GM21447 (cell line): ENCODE measurements at regions not wholly inside any gene's neighbourhood (a gene's known extent, or its start where the extent isn't known, plus 50 kb on each side); places are given as distances from the start of the nearest gene placed in this dataset.

Experiments
- ATAC-seq: cut with Tn5 transposase; IDR thresholded peaks from one replicate; pipeline ENCODE4 v1.9.1; 2021; ENCODE audit not compliant: unreplicated experiment

- no peak for ATAC-seq
These were observed 290.2 kb upstream of the FLRT2 start for GRCh38 chr14:85239791-85240190.

DNA sequence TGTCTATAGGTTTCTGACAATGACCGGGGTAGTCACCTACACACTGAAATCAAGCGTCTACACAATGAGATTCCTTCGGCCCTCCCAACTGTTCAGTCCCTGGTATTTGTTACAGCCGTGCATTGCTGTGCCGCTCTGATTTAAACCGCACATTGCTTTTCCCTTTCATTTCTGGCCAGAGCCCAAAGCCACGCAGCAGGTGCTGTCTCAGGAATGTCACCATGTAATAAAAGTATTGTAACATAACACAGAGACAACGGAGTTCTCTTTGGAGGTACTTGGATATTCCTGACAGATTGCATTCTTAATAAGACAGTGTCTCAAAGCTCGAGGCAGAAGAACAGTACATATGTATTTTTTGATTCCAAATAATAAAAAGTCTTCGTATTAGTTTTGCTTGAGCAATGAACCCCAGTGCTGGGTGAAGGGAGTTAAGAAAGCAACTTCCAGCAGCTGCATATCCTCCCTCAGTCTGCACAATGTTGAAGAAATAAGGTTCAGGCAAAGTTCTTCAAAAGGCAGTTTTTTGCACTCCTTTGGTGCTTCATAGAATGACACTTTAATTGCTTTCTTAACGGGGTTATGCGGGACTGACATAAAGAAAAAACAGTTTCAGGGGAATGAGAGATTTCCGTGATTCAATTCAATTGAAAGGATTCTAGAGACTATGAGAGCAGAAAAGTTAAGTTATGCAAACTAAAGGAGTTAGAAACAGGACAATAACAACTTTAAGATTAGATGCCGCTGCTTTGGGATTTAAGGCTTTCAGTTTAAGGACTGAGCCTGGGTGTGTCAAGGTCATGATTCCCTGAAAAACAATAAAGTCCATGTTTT lies 288.7 kb upstream of the FLRT2 start:
- ATAC-seq: no peak

- ATAC-seq: no peak
These were observed 287.3 kb upstream of the FLRT2 start for GRCh38 chr14:85242666-85243065.

GRCh38 chr14:85243321-85243720 lies 286.6 kb upstream of the FLRT2 start:
- no peak for ATAC-seq

DNA sequence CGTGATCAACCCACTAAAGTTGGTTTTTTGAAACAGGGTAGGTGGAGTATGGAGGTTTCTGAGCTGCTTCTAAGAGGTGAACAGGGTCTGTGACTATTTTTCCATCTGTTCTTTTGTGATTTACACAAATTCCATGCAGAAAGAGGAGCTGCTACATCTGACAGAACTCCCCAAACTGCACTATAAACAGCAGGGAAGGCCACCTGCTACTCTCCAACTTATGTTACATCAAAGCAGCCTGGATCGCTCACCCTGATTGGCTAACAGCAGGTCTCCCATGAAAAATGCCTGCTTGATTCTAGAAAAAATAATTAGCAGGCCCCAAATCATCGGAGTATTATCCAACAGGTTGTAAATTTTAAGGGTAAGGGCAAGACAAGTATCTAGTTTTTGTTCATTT lies 282.9 kb upstream of the FLRT2 start:
- no peak for ATAC-seq

DNA sequence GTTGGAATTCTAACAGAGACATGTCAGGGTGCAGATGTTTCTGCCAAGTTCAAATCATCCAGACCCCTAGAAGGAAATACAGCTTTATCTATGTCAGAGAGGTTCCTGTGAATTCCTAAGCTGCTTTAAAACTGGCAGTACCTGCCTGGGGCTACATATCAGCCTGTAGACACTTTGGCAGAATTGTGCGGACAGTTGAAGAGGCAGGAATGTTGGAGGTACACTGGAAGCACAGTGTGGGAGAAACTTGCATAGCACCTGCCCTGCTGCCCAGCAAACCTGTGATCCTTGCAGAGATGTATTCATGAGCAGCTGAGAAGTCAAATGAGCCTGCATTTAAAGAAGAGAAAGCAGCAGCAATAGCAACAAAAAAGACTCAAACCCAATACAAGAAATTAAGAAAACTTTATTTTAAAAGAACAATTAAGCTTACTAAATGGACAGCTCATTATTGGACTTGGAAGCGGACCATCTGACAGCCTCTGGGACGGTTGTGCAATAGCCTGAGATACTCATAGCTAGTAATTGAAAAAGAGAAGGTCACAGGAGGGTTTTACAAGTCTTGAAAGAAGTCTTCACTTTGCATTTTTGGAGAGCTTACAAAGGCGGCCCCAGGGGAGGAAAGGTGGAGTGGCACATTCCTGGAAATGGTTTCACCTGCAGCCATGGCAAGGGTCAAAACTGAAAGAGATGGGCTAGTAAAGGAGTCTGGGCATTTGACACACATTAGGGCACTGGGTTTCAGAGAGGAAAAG lies 280.9 kb upstream of the FLRT2 start:
- no peak for ATAC-seq

DNA sequence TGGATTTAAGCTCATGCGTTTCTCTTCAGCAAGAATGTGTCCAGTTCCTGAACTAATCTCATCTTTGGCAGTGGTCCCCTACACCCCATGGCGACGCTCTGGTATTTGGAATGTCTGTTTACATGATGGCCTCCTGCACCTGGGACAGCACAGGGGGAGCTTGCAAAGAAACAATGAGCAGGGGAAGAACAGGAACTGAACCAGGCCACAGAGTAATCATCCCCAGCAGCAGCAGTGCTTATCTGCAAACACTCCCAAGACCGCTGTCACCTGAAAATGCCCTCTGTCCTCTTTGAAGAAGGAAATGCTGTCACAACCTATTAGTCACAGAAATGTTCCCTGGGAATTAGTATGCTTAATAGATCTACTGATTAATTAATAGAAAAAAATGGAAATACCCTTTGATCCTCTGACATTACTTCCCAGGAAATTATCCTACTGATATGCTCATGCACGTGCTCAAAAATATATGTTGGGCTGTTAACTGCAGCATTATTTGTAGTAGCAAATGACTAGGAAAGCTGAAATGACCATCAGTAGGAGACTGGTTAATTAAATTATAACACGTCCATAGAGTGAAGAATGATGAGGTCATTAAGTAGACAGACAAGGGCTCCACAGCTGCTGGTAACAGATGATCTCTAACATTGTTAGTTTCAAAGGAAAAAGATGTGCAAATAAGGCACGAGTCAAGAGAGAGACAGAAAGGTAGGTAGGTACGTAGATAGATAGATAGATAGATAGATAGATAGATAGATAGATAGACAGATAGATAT lies 279.3 kb upstream of the FLRT2 start:
- no peak for ATAC-seq

DNA sequence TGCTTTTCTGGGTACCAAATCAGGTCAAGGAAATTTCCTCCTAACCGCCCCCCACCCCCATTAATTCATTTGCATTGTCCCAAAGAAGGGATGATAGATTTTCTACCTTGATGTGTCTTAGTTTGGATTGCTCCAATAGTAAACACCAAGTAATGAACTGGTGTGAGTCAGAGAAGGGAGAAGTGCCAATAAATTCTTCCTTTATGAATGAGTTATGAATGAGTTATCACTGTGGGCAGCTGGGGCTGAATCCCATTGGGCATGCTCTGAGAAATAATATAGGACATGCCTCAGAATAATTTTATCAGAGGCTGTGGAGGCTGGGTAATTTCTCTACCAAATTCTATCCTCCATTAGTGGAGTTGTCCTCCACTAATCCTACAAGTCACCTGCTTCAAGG lies 277.9 kb upstream of the FLRT2 start:
- ATAC-seq: no peak

GRCh38 chr14:85254711-85255110 lies 275.2 kb upstream of the FLRT2 start:
- ATAC-seq: no peak

DNA sequence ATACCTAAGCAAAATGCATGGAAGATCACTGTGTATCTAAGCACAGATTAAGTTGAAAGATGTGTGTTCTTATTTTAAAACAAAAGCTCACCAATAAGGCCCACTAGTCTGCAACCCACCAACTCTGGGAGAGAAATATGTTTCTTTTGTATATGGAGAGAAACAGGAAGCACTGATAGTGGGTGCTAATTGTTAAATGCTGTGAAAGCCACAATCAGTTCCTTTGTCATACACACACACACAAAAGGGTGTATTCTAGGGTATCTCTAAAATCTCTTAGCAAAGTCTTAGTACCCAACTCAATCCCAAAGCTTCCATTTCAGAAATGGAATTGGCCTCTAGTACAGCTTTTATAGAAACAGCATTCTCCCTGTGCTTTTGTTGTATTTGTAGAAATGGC lies 272.7 kb upstream of the FLRT2 start:
- no peak for ATAC-seq

DNA sequence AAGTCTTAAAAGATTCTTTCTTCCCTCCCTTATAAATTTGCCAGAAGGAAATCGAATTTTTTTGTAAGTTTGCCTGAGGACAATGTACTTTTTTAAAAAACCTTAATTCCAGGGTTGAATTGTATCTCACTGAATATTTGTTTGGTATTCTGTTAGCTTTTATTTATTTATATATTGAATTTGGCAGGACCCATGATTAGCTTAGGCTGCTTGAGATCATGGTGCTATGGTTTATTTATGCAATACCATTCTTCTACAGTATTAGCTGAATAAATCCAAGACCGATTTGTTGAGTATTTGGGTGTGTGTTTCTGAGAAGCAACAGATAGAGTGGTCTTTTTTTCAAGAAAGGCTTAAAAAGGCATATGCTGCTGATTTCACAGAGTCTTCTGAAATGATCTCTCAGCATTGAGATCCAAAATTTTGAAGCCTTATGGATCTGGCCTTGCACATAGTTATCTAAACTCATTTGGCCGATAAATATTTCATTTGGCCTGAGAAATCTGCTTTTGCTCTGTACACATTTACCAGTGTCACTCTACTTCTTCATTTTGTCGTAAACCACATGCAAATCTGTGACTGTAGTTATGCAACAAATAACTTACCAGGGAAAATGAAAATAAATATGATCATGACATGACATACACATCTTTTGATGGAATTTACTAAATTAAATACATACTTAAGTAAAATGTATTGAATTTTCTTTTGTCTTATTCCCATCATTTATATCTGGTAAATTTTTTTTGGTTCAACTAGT lies 265.8 kb upstream of the FLRT2 start:
- ATAC-seq: no peak

DNA sequence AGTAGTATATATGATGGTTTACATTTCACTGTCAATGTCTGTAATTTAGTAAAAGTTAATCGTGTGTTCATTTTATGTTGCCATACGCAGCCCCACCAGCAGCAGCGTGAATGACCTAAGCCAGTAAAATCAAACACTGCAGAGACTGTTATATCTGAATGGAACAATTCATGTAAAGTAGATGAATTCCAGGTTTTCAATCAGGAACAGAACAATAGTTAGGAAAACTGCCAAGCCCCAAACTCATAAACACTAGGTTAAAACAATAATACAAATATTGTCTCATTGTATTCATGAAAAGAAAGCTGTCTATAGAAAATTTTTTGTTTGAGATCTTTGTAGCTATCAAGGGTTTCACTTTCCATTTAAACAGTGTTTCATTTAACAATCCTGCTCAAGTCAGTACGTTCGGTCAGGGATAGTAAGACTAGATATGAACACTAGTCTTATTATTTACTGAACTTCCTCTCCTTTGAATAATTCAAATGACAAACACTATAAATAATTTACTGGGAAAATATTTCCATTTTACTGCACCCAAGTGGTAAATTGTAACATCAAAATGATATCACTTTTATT lies 256.8 kb upstream of the FLRT2 start:
- no peak for ATAC-seq

- ATAC-seq: no peak
These were observed 256.0 kb upstream of the FLRT2 start for GRCh38 chr14:85273952-85274351.

GRCh38 chr14:85276161-85276978 lies 253.6 kb upstream of the FLRT2 start:
- no peak for ATAC-seq

DNA sequence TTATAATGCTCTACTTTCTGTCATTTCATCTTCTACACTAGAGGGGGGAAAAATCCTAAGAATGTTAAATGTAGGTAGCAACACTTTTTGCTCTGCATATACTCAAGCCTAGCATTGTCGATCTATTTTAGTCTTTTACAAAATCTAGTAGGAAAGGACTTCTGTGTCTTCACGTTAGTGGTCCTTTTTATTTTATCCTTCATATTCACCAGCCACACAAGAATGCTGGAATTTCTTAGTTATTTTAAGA lies 253.0 kb upstream of the FLRT2 start:
- ATAC-seq: no peak

- no peak for ATAC-seq
These were observed 250.5 kb upstream of the FLRT2 start for GRCh38 chr14:85279407-85279806.

DNA sequence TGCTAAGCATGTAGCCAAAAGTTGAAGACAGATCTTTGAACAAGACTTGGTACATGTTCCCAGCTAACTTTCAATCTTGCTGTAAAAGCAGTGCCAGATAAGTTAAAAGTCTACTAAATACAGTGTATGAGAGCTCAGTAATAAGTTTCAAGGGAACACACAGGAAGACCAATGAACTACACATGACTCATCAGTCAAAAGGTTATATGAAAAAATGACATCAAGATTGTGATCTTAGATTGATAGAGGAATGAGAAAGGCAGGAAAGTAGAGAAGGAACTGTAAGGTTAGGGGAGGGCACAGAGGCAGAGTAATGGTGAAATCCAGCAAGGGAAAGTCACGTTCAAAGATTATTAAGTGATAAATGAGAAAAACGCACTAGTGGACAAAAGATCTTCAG lies 249.9 kb upstream of the FLRT2 start:
- ATAC-seq: no peak

GRCh38 chr14:85281921-85282320 lies 248.0 kb upstream of the FLRT2 start:
- ATAC-seq: no peak

DNA sequence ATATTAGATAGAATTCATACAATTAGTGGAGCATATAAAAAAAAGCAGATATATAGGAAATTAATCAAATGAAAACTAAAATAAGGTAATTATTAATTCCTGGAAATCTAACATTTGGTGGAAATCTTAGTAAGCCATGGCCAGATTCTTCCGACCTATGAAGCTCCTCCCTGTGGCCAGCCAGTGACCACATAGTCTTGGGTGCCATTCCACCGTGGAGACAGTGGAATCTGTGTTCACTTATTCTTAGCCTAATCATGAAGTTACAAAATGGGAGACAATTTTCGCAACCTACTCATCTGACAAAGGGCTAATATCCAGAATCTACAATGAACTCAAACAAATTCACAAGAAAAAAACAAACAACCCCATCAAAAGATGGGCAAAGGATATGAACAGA lies 241.9 kb upstream of the FLRT2 start:
- no peak for ATAC-seq

GRCh38 chr14:85291731-85292130 lies 238.2 kb upstream of the FLRT2 start:
- no peak for ATAC-seq
